IMR-90 (cell line): ENCODE measurements at regions not wholly inside any gene's neighbourhood (a gene's known extent, or its start where the extent isn't known, plus 50 kb on each side); places are given as distances from the start of the nearest gene placed in this dataset.

Source experiments
- ATAC-seq: fragments of 200-7000 bp; cut with Tn5 transposase; 2 replicates; pipeline ENCODE4 v1.9.1; 2020; ENCODE audit warnings: low read depth, mild to moderate bottlenecking, moderate library complexity
- BruUV-seq: library from RNA; stranded (reverse); fragments of 400-500 nt; replicated peaks from 2 replicates; lab custom pipeline; 2021; lab: Mats Ljungman, UMichigan
- CTCF ChIA-PET: fragments of 300-600 bp; formaldehyde crosslinking; extraction: SDS; loops from one replicate; lab custom pipeline; 2021; ENCODE audit warnings: antibody characterized with exemption; lab: Yijun Ruan, JAX
- POLR2A ChIA-PET: fragments of 300-600 bp; sonication (Branson Sonifier 250); formaldehyde crosslinking; loops from one replicate; lab custom pipeline; 2022; ENCODE audit warnings: antibody characterized with exemption; ENCODE audit not compliant: unreplicated experiment; lab: Charles Lee
- DNase-seq: peaks from one replicate; pipeline ENCODE4 v3.0.0; 2013
- H2AFZ ChIP-seq: replicated peaks from 2 replicates; pipeline ENCODE3; 2013; ENCODE audit warnings: low read length, mild to moderate bottlenecking; ENCODE audit not compliant: poor library complexity
- H2AK5ac ChIP-seq: 2 replicates; pipeline ENCODE4 v1.6.1; 2013; ENCODE audit warnings: low read depth, low read length, inconsistent platforms
- H2AK9ac ChIP-seq: replicated peaks from 2 replicates; pipeline ENCODE3; 2013; ENCODE audit warnings: mild to moderate bottlenecking, low read depth, low read length, moderate library complexity; ENCODE audit not compliant: poor library complexity
- H2BK120ac ChIP-seq: 2 replicates; pipeline ENCODE4 v1.6.1; 2013; ENCODE audit warnings: low read depth, low read length, inconsistent platforms
- H2BK15ac ChIP-seq: 3 replicates; pipeline ENCODE4 v1.6.1; 2013; ENCODE audit warnings: low read depth, low read length, inconsistent platforms
- H2BK20ac ChIP-seq: 2 replicates; pipeline ENCODE4 v1.6.1; 2013; ENCODE audit warnings: low read depth, mild to moderate bottlenecking, inconsistent platforms, low read length, moderate library complexity
- H2BK5ac ChIP-seq: 2 replicates; pipeline ENCODE4 v1.6.1; 2013; ENCODE audit warnings: mild to moderate bottlenecking, low read depth, low read length, inconsistent platforms; ENCODE audit not compliant: poor library complexity, severe bottlenecking
- H3K14ac ChIP-seq: replicated peaks from 2 replicates; pipeline ENCODE4 v1.6.1; 2013; ENCODE audit warnings: low read depth, low read length, inconsistent platforms
- H3K18ac ChIP-seq: 2 replicates; pipeline ENCODE4 v1.6.1; 2013; ENCODE audit warnings: low read depth, low read length, control low read depth
- H3K23ac ChIP-seq: 2 replicates; pipeline ENCODE4 v1.6.1; 2013; ENCODE audit warnings: low read depth, low read length, inconsistent platforms
- H3K27ac ChIP-seq: 2 replicates; pipeline ENCODE4 v1.5.1; 2013; ENCODE audit warnings: mild to moderate bottlenecking, control low read depth, low read length; ENCODE audit not compliant: insufficient read depth
- H3K27me3 ChIP-seq: 2 replicates; pipeline ENCODE4 v1.6.1; 2013; ENCODE audit warnings: low read length; ENCODE audit not compliant: control insufficient read depth, insufficient read depth
- H3K36me3 ChIP-seq: 2 replicates; pipeline ENCODE4 v1.6.1; 2013; ENCODE audit warnings: low read length, mixed read lengths; ENCODE audit not compliant: control insufficient read depth, insufficient read depth
- H3K4ac ChIP-seq: 2 replicates; pipeline ENCODE4 v1.6.1; 2013; ENCODE audit warnings: low read depth, low read length, inconsistent platforms
- H3K4me1 ChIP-seq: 2 replicates; pipeline ENCODE4 v1.6.1; 2013; ENCODE audit warnings: low read length, mixed read lengths; ENCODE audit not compliant: control insufficient read depth, insufficient read depth
- H3K4me2 ChIP-seq: 2 replicates; pipeline ENCODE4 v1.6.1; 2013; ENCODE audit warnings: low read depth, mild to moderate bottlenecking, control low read depth, low read length, moderate library complexity
- H3K4me3 ChIP-seq: 2 replicates; pipeline ENCODE4 v1.5.1; 2013; ENCODE audit warnings: low read depth, mild to moderate bottlenecking, control low read depth, low read length, moderate library complexity; ENCODE audit not compliant: insufficient read depth
- H3K56ac ChIP-seq: 2 replicates; pipeline ENCODE4 v1.6.1; 2013; ENCODE audit warnings: low read length, inconsistent platforms; ENCODE audit not compliant: insufficient read depth; ENCODE audit errors: extremely low read depth
- H3K79me1 ChIP-seq, 2 experiments: 2 replicates each; pipeline ENCODE4 v1.6.1; 2013; ENCODE audit warnings: low read length in 2 of 2, inconsistent platforms in 1 of 2, low read depth in 1 of 2
- H3K9ac ChIP-seq: 2 replicates; pipeline ENCODE4 v1.6.1; 2013; ENCODE audit warnings: low read depth, low read length, control low read depth
- H3K9me1 ChIP-seq: 2 replicates; pipeline ENCODE4 v1.6.1; 2013; ENCODE audit warnings: low read length, inconsistent platforms; ENCODE audit not compliant: insufficient read depth
- H3K9me3 ChIP-seq: 2 replicates; pipeline ENCODE4 v1.6.1; 2013; ENCODE audit warnings: low read length; ENCODE audit not compliant: control insufficient read depth, insufficient read depth
- H4K20me1 ChIP-seq: 2 replicates; pipeline ENCODE4 v1.6.1; 2013; ENCODE audit warnings: low read length, inconsistent platforms; ENCODE audit not compliant: insufficient read depth
- H4K5ac ChIP-seq: 2 replicates; pipeline ENCODE4 v1.6.1; 2013; ENCODE audit warnings: mild to moderate bottlenecking, low read depth, low read length, control low read depth
- H4K8ac ChIP-seq, 2 experiments: 2 replicates each; pipeline ENCODE4 v1.6.1; 2013; ENCODE audit warnings: low read depth in 2 of 2, low read length in 2 of 2, control low read depth in 1 of 2, inconsistent platforms in 1 of 2
- H4K91ac ChIP-seq: 2 replicates; pipeline ENCODE4 v1.6.1; 2013; ENCODE audit warnings: low read depth, low read length, inconsistent platforms; ENCODE audit not compliant: insufficient read depth
- CEBPB ChIP-seq: IDR thresholded peaks from 2 replicates; pipeline ENCODE4 v1.6.1; 2012; ENCODE audit warnings: low read depth, low read length, improper control_type of control experiment
- ELK1 ChIP-seq: fragments of 150-350 bp; IDR thresholded peaks from 2 replicates; pipeline ENCODE4 v1.6.1; 2016; ENCODE audit warnings: low read depth, mild to moderate bottlenecking, low read length, moderate library complexity, borderline replicate concordance
- FOS ChIP-seq: fragments of 150-350 bp; IDR thresholded peaks from 2 replicates; pipeline ENCODE4 v1.6.1; 2016; ENCODE audit warnings: low read depth, low read length
- MAFK ChIP-seq: IDR thresholded peaks from 2 replicates; pipeline ENCODE4 v1.6.1; 2012; ENCODE audit warnings: low read depth, low read length, improper control_type of control experiment
- MAZ ChIP-seq: IDR thresholded peaks from 2 replicates; pipeline ENCODE4 v1.6.1; 2012; ENCODE audit warnings: low read depth, mild to moderate bottlenecking, low read length, improper control_type of control experiment, moderate library complexity, borderline replicate concordance
- MXI1 ChIP-seq: IDR thresholded peaks from 2 replicates; pipeline ENCODE4 v1.6.1; 2012; ENCODE audit warnings: low read depth, mild to moderate bottlenecking, low read length, moderate library complexity, borderline replicate concordance
- NFE2L2 ChIP-seq: fragments of 150-350 bp; IDR thresholded peaks from 2 replicates; pipeline ENCODE4 v1.6.1; 2016; ENCODE audit warnings: low read depth, mild to moderate bottlenecking, low read length
- POLR2A ChIP-seq: IDR thresholded peaks from 2 replicates; pipeline ENCODE4 v1.6.1; 2012; ENCODE audit warnings: mild to moderate bottlenecking, low read depth, low read length
- RAD21 ChIP-seq: IDR thresholded peaks from 2 replicates; pipeline ENCODE4 v1.6.1; 2012; ENCODE audit warnings: low read length, improper control_type of control experiment
- RFX5 ChIP-seq: IDR thresholded peaks from 2 replicates; pipeline ENCODE4 v1.8.0; 2012; ENCODE audit warnings: low read depth, mild to moderate bottlenecking, low read length, moderate library complexity
- SMC3 ChIP-seq: fragments of 150-350 bp; IDR thresholded peaks from 2 replicates; pipeline ENCODE4 v1.6.1; 2016; ENCODE audit warnings: low read depth, mild to moderate bottlenecking, antibody characterized with exemption, low read length, moderate library complexity
- WGBS, 2 experiments: methylation state at CpG; one replicate each; pipeline versions ENCODE4 v1.1.5 to v1.1.7; 2013; ENCODE audit warnings: missing lambda C conversion rate in 2 of 2; ENCODE audit not compliant: insufficient read length in 1 of 2; ENCODE audit errors: extremely low coverage in 2 of 2; 5-methylcytosine and 5-hydroxymethylcytosine counted together
- dilution Hi-C: fragments of 300-500 bp; cut with HindIII; formaldehyde crosslinking; loops from one replicate; pipeline ENCODE4 v1.14.3; 2018; ENCODE audit warnings: low sequenced_read_pairs; ENCODE audit not compliant: unreplicated experiment
- in situ Hi-C: fragments of 300-500 bp; cut with MboI; formaldehyde crosslinking; loops from 3 replicates; pipeline ENCODE4 v1.14.3; 2019; ENCODE audit warnings: low sequenced_read_pairs, inconsistent platforms, mixed read lengths
- intact Hi-C: fragments of 100-400 bp; cut with micrococcal nuclease; formaldehyde crosslinking; loops from 2 replicates; pipeline ENCODE4 v1.10.0; 2022

GRCh38 chr6:15132854-15133670 lies 112.8 kb upstream of the JARID2 start (continued):
- TF ChIP-seq MXI1 (no peak), POLR2A (no peak)

- in situ Hi-C loops = no loop called here
- CTCF ChIA-PET = no interaction called here
These were observed 108.8 kb upstream of the JARID2 start for GRCh38 chr6:15137086-15137485.

More at GRCh38 chr6:15137086-15137485, 108.8 kb upstream of the JARID2 start:
- H4K8ac ChIP-seq = no peak overlapping the region
- H3K4me2 ChIP-seq = no peak overlapping the region
- no peak overlapping the region for H2BK5ac ChIP-seq
- DNase-seq (no peak), ATAC-seq (no peak)
- H2AK5ac ChIP-seq = no peak overlapping the region
- no peak overlapping the region for H2BK15ac ChIP-seq
- H2AFZ ChIP-seq = no peak overlapping the region
- intact Hi-C loops (no loop called here), dilution Hi-C loops (no loop called here)
- H3K4me1 ChIP-seq = peaks cover 3% of the 10 kb centered on the region; the same call in 1 of the 2 replicates
- peaks cover 1% of the 10 kb centered on the region for H3K27me3 ChIP-seq
- H3K9me1 ChIP-seq = no peaks in the 10 kb centered on the region
- H2AK9ac ChIP-seq = no peak overlapping the region
- POLR2A ChIA-PET = no interaction called here
- H3K79me1 ChIP-seq = no peaks in the 10 kb centered on the region
- no peak overlapping the region for H3K14ac ChIP-seq
- H2BK20ac ChIP-seq = no peak overlapping the region
- no CpG with 5 or more reads among the region's 1 CpG for WGBS, 2 experiments
- H4K91ac ChIP-seq = no peak overlapping the region
- H3K9ac ChIP-seq = no peak overlapping the region
- no peak for TF ChIP-seq MAFK
- no peak for TF ChIP-seq MAZ
- no peak for TF ChIP-seq CEBPB
- TF ChIP-seq ELK1 = no peak
- no peak for TF ChIP-seq FOS
- TF ChIP-seq RFX5 = no peak
- no peak for TF ChIP-seq SMC3
- TF ChIP-seq RAD21 = no peak
- no peak for TF ChIP-seq POLR2A
- no peak for TF ChIP-seq NFE2L2
- H3K4me3 ChIP-seq = no peak overlapping the region
- H4K5ac ChIP-seq = no peak overlapping the region
- H2BK120ac ChIP-seq = no peak overlapping the region
- H3K27ac ChIP-seq = no peak overlapping the region
- no peaks in the 10 kb centered on the region for H3K36me3 ChIP-seq
- no peaks in the 10 kb centered on the region for H3K9me3 ChIP-seq
- no peak overlapping the region for H3K23ac ChIP-seq
- no peak overlapping the region for H3K4ac ChIP-seq
- H3K56ac ChIP-seq = no peak overlapping the region
- H3K18ac ChIP-seq = no peak overlapping the region
- no TSS peak for BruUV-seq
- H4K20me1 ChIP-seq = no peaks in the 10 kb centered on the region
